ENCODE measurements at regions not wholly inside any gene's neighbourhood (a gene's known extent, or its start where the extent isn't known, plus 50 kb on each side); places are given as distances from the start of the nearest gene placed in this dataset.
"Not testable (repeated sequence)": the region's sequence is repeated elsewhere in the genome, so short reads cannot be mapped to it uniquely, and the experiment has no call there.

- H3K4me1 Mint-ChIP-seq (ENCODE audit: low read depth) = no peaks in the 10 kb centered on the region
- ATAC-seq (no peak), DNase-seq (no peak)
- H3K27me3 Mint-ChIP-seq (ENCODE audit: low read depth) = peaks cover 20% of the 10 kb centered on the region
- H3K4me3 Mint-ChIP-seq = no peak overlapping the region
- H3K9me3 Mint-ChIP-seq = peaks cover 4% of the 10 kb centered on the region
- no peaks in the 10 kb centered on the region for H3K36me3 Mint-ChIP-seq (ENCODE audit: insufficient read depth)
Observed at GRCh38 chr4:112944006-112944405, 105.4 kb upstream of the ANK2 start.

GRCh38 chr4:112946127-112946526 lies 103.3 kb upstream of the ANK2 start:
- peaks cover 13% of the 10 kb centered on the region for H3K27me3 Mint-ChIP-seq (ENCODE audit: low read depth)
- no peak for DNase-seq
- no peaks in the 10 kb centered on the region for H3K36me3 Mint-ChIP-seq (ENCODE audit: insufficient read depth)
- no peak overlapping the region for H3K4me3 Mint-ChIP-seq
- no peaks in the 10 kb centered on the region for H3K4me1 Mint-ChIP-seq (ENCODE audit: low read depth)
- no peak for ATAC-seq
- peaks cover 4% of the 10 kb centered on the region for H3K9me3 Mint-ChIP-seq

GRCh38 chr4:112947616-112948015 lies 101.8 kb upstream of the ANK2 start:
- peaks cover 4% of the 10 kb centered on the region for H3K9me3 Mint-ChIP-seq
- H3K27me3 Mint-ChIP-seq (ENCODE audit: low read depth) = peaks cover 15% of the 10 kb centered on the region
- ATAC-seq (no peak), DNase-seq (no peak)
- no peaks in the 10 kb centered on the region for H3K4me1 Mint-ChIP-seq (ENCODE audit: low read depth)
- no peak overlapping the region for H3K4me3 Mint-ChIP-seq
- H3K36me3 Mint-ChIP-seq (ENCODE audit: insufficient read depth) = no peaks in the 10 kb centered on the region

- no peak for DNase-seq
- Mint-ChIP-seq H3K4me3 (no peak overlapping the region), H3K4me1 (ENCODE audit: low read depth) (no peaks in the 10 kb centered on the region), H3K27me3 (ENCODE audit: low read depth) (peaks cover 4% of the 10 kb centered on the region), H3K9me3 (no peaks in the 10 kb centered on the region), H3K36me3 (ENCODE audit: insufficient read depth) (no peaks in the 10 kb centered on the region)
- no peak for ATAC-seq
Observed at GRCh38 chr4:112951362-112952312, 97.8 kb upstream of the ANK2 start.

- Mint-ChIP-seq H3K9me3 (no peaks in the 10 kb centered on the region), H3K27me3 (ENCODE audit: low read depth) (peaks cover 4% of the 10 kb centered on the region), H3K4me1 (ENCODE audit: low read depth) (no peaks in the 10 kb centered on the region), H3K4me3 (no peak overlapping the region), H3K36me3 (ENCODE audit: insufficient read depth) (no peaks in the 10 kb centered on the region)
- ATAC-seq (no peak), DNase-seq (no peak)
Observed at GRCh38 chr4:112952313-112952700, 97.1 kb upstream of the ANK2 start.

- H3K4me1 Mint-ChIP-seq (ENCODE audit: low read depth) = no peaks in the 10 kb centered on the region
- DNase-seq = no peak
- ATAC-seq = no peak
- no peaks in the 10 kb centered on the region for H3K9me3 Mint-ChIP-seq
- H3K4me3 Mint-ChIP-seq = no peak overlapping the region
- no peaks in the 10 kb centered on the region for H3K36me3 Mint-ChIP-seq (ENCODE audit: insufficient read depth)
- peaks cover 4% of the 10 kb centered on the region for H3K27me3 Mint-ChIP-seq (ENCODE audit: low read depth)
Observed at GRCh38 chr4:112953262-112953661, 96.2 kb upstream of the ANK2 start.

- Mint-ChIP-seq H3K9me3 (no peaks in the 10 kb centered on the region), H3K4me3 (no peak overlapping the region), H3K27me3 (ENCODE audit: low read depth) (peaks cover 4% of the 10 kb centered on the region), H3K4me1 (ENCODE audit: low read depth) (no peaks in the 10 kb centered on the region), H3K36me3 (ENCODE audit: insufficient read depth) (no peaks in the 10 kb centered on the region)
- DNase-seq (no peak), ATAC-seq (no peak)
Observed at GRCh38 chr4:112954286-112954685, 95.2 kb upstream of the ANK2 start.

- H3K4me1 Mint-ChIP-seq (ENCODE audit: low read depth) = no peaks in the 10 kb centered on the region
- H3K4me3 Mint-ChIP-seq = no peak overlapping the region
- ATAC-seq (no peak), DNase-seq (no peak)
- H3K9me3 Mint-ChIP-seq = no peaks in the 10 kb centered on the region
- no peaks in the 10 kb centered on the region for H3K36me3 Mint-ChIP-seq (ENCODE audit: insufficient read depth)
- H3K27me3 Mint-ChIP-seq (ENCODE audit: low read depth) = peaks cover under 1% of the 10 kb centered on the region
Observed at GRCh38 chr4:112956484-112956896, 93.0 kb upstream of the ANK2 start.

- not testable (repeated sequence) for H3K27me3 Mint-ChIP-seq (ENCODE audit: low read depth); H3K4me1 Mint-ChIP-seq (ENCODE audit: low read depth); H3K9me3 Mint-ChIP-seq; H3K4me3 Mint-ChIP-seq; ATAC-seq; H3K36me3 Mint-ChIP-seq (ENCODE audit: insufficient read depth); DNase-seq
Observed at GRCh38 chr4:112957764-112958163, 91.7 kb upstream of the ANK2 start.

GRCh38 chr4:112966701-112967488 lies 82.6 kb upstream of the ANK2 start:
- H3K4me1 Mint-ChIP-seq (ENCODE audit: low read depth) = no peaks in the 10 kb centered on the region
- H3K4me3 Mint-ChIP-seq = no peak overlapping the region
- DNase-seq (no peak), ATAC-seq (no peak)
- no peaks in the 10 kb centered on the region for H3K27me3 Mint-ChIP-seq (ENCODE audit: low read depth)
- peaks cover 8% of the 10 kb centered on the region for H3K9me3 Mint-ChIP-seq
- H3K36me3 Mint-ChIP-seq (ENCODE audit: insufficient read depth) = no peaks in the 10 kb centered on the region

GRCh38 chr4:112968451-112969159 lies 80.8 kb upstream of the ANK2 start:
- ATAC-seq (no peak), DNase-seq (no peak)
- H3K36me3 Mint-ChIP-seq (ENCODE audit: insufficient read depth) = no peaks in the 10 kb centered on the region
- H3K4me3 Mint-ChIP-seq = no peak overlapping the region
- no peaks in the 10 kb centered on the region for H3K4me1 Mint-ChIP-seq (ENCODE audit: low read depth)
- peaks cover 8% of the 10 kb centered on the region for H3K9me3 Mint-ChIP-seq
- no peaks in the 10 kb centered on the region for H3K27me3 Mint-ChIP-seq (ENCODE audit: low read depth)

GRCh38 chr4:112970903-112971302 lies 78.5 kb upstream of the ANK2 start:
- no peak for DNase-seq
- Mint-ChIP-seq H3K9me3 (no peaks in the 10 kb centered on the region), H3K36me3 (ENCODE audit: insufficient read depth) (no peaks in the 10 kb centered on the region), H3K4me3 (no peak overlapping the region), H3K27me3 (ENCODE audit: low read depth) (no peaks in the 10 kb centered on the region), H3K4me1 (ENCODE audit: low read depth) (no peaks in the 10 kb centered on the region)
- ATAC-seq = no peak

- Mint-ChIP-seq H3K4me3 (no peak overlapping the region), H3K36me3 (ENCODE audit: insufficient read depth) (no peaks in the 10 kb centered on the region), H3K27me3 (ENCODE audit: low read depth) (peaks cover 2% of the 10 kb centered on the region), H3K4me1 (ENCODE audit: low read depth) (no peaks in the 10 kb centered on the region), H3K9me3 (no peaks in the 10 kb centered on the region)
- ATAC-seq (no peak), DNase-seq (no peak)
Observed at GRCh38 chr4:112973750-112974251, 75.7 kb upstream of the ANK2 start.
